Cardiac muscle cell (in vitro differentiated cells and primary cell): ENCODE measurements at regions not wholly inside any gene's neighbourhood (a gene's known extent, or its start where the extent isn't known, plus 50 kb on each side); places are given as distances from the start of the nearest gene placed in this dataset.
A peak's percentile ranks its signal among the peaks of the same experiment; 100 is the strongest.

ENCODE experiments used
- DNase-seq, 2 donors: peaks; one replicate each; pipeline versions ENCODE4 v3.0.0 to v3.0.0-alpha.2; 2010 to 2017; ENCODE audit warnings: low read depth in 1 of 2, low spot score in 1 of 2
- H3K27ac ChIP-seq: fragments of 200-600 bp; sonication (generic); 2 replicates; pipeline ENCODE4 v1.5.1; 2016
- H3K27me3 ChIP-seq: fragments of 200-600 bp; sonication (generic); 2 replicates; pipeline ENCODE4 v1.6.0; 2016; ENCODE audit warnings: control low read depth
- H3K36me3 ChIP-seq: fragments of 200-600 bp; sonication (generic); 2 replicates; pipeline ENCODE4 v1.5.1; 2016; ENCODE audit warnings: control low read depth
- H3K4me1 ChIP-seq: fragments of 200-600 bp; sonication (generic); 2 replicates; pipeline ENCODE4 v1.8.1; 2017; ENCODE audit warnings: low read depth, mild to moderate bottlenecking, mixed run types
- H3K4me3 ChIP-seq: fragments of 200-600 bp; sonication (generic); 2 replicates; pipeline ENCODE4 v1.5.1; 2016; ENCODE audit warnings: mild to moderate bottlenecking
- H3K9me3 ChIP-seq: fragments of 200-600 bp; sonication (generic); 2 replicates; pipeline ENCODE4 v1.5.1; 2017; ENCODE audit warnings: low read depth, mild to moderate bottlenecking, control low read depth
- TF ChIP-seq, protein P1 (sequence below): IDR thresholded peaks from 2 replicates; pipeline ENCODE4 v1.5.1; 2012; ENCODE audit warnings: low read depth, mild to moderate bottlenecking, low read length

DNA sequence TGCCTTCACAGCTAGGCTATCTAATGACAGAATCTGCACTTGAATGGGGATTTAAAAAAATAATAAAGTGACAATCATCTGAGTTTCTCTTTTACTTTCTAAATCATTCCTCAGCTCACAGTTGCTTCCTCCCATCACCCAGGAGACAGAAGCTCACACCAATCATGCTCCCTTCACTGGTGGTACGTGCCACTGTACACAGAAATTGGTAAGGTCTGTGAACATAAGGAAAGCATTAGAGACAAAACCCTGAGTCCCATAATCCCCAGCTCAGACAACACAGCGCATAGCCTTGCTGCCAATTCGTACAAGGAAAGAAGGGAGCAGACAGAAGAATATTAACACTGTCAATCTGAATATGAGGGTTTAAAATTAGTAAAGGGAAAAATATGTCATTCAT lies 133.1 kb downstream of the IDS start:
- Histone ChIP-seq H3K27me3 (peaks cover 18% of the 10 kb centered on the region), H3K27ac (no peak overlapping the region)

DNA sequence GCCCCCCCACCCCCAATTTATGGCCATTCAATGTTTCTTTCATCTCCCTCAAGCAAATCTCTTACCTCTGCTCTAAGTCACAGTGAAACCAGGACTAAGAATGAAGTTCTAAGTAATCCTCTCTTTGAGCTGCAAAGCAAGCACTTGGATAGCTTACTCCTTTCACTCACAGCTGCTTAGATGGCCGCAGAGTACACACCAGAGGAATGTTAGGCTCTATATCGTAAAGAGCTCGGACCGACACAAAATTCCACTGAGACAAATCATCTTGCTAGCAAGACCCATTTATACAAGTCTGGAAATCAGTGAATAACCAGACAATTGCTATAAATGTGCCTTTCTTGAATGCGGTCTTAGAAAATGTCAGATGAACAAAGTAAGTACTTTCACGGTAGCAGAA lies 135.0 kb downstream of the IDS start:
- TF ChIP-seq, protein P1, sequence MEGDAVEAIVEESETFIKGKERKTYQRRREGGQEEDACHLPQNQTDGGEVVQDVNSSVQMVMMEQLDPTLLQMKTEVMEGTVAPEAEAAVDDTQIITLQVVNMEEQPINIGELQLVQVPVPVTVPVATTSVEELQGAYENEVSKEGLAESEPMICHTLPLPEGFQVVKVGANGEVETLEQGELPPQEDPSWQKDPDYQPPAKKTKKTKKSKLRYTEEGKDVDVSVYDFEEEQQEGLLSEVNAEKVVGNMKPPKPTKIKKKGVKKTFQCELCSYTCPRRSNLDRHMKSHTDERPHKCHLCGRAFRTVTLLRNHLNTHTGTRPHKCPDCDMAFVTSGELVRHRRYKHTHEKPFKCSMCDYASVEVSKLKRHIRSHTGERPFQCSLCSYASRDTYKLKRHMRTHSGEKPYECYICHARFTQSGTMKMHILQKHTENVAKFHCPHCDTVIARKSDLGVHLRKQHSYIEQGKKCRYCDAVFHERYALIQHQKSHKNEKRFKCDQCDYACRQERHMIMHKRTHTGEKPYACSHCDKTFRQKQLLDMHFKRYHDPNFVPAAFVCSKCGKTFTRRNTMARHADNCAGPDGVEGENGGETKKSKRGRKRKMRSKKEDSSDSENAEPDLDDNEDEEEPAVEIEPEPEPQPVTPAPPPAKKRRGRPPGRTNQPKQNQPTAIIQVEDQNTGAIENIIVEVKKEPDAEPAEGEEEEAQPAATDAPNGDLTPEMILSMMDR = no peak
- no peaks in the 10 kb centered on the region for H3K36me3 ChIP-seq
- DNase-seq = no peak
- no peaks in the 10 kb centered on the region for H3K4me1 ChIP-seq
- H3K27me3 ChIP-seq = peaks cover 10% of the 10 kb centered on the region
- H3K9me3 ChIP-seq = no peaks in the 10 kb centered on the region
- H3K27ac ChIP-seq = no peak overlapping the region
- no peak overlapping the region for H3K4me3 ChIP-seq

More for the DNA sequence above, 133.1 kb downstream of the IDS start:
- no peaks in the 10 kb centered on the region for H3K4me1 ChIP-seq
- no peak for DNase-seq
- H3K36me3 ChIP-seq = no peaks in the 10 kb centered on the region
- H3K9me3 ChIP-seq = no peaks in the 10 kb centered on the region
- H3K4me3 ChIP-seq = no peak overlapping the region
- TF ChIP-seq, protein P1 = no peak

DNA sequence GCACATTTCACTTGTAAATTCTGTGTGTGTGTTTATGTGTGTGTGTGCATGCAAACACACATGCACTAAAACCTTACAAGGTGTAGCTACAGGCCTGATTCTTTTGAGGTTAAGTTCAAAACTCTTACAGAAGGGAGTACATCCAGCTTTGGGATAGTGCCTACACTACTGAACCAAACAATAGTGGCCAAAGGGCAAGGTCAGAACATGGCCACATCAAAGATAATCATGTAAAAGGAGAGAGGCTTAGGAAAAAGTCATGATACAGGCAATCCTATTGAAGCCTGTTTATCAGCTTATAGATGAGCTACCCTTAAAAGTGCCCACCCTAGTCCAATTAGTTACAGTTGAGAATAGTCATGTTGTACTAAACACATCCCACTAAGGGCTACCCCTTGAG lies 139.6 kb downstream of the IDS start:
- Histone ChIP-seq H3K27me3 (no peaks in the 10 kb centered on the region), H3K4me1 (no peaks in the 10 kb centered on the region), H3K36me3 (no peaks in the 10 kb centered on the region), H3K4me3 (no peak overlapping the region), H3K27ac (no peak overlapping the region), H3K9me3 (no peaks in the 10 kb centered on the region)
- no peak for DNase-seq
- TF ChIP-seq, protein P1 = no peak

DNA sequence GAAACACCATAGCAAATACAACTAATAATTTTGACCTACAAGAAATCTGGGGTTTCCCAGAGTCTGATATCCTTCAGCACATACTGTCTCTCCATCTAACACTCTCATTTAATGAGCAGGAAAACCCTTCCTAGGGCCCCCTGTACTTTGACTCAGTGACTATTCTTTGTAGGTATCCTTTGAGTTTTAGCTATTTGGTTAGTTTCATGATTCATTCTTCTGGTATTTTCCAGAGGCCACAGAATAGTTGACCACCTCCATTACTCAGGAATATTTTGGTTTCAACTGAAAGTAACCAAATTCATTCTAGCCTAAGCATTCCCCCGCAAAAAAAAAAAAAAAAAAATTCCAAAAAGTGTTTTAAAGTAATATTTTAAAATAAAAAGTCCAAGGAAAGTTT lies 140.0 kb downstream of the IDS start:
- H3K9me3 ChIP-seq = no peaks in the 10 kb centered on the region
- H3K4me1 ChIP-seq = no peaks in the 10 kb centered on the region
- H3K27ac ChIP-seq = no peak overlapping the region
- DNase-seq = no peak
- H3K27me3 ChIP-seq = no peaks in the 10 kb centered on the region
- no peaks in the 10 kb centered on the region for H3K36me3 ChIP-seq
- H3K4me3 ChIP-seq = no peak overlapping the region
- TF ChIP-seq, protein P1 = no peak

DNA sequence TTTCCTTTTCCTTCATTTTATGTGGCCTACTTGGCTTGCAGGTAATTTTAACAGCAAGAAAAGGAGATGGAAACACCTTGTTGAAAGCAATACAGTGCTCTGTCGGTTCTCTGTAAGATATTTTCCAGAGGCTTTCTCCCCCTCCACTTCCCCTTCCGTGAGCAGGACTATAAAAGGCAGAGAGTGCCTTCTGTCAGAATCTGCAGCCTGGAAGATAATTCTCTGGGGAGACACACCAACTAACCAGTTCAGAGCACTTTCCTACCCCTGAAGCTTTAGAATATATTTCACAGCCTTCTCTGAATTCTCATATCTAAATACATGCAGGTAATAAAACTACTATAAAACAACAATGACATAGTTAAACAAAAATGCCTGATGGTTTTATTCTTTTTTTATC lies 141.1 kb downstream of the IDS start:
- Histone ChIP-seq H3K36me3 (no peaks in the 10 kb centered on the region), H3K27me3 (no peaks in the 10 kb centered on the region)
- peak in 1 of 2 donors; percentile 23 for DNase-seq

More for the DNA sequence above, 141.1 kb downstream of the IDS start:
- Histone ChIP-seq H3K27ac (no peak overlapping the region), H3K4me3 (no peak overlapping the region), H3K9me3 (no peaks in the 10 kb centered on the region), H3K4me1 (no peaks in the 10 kb centered on the region)
- TF ChIP-seq, protein P1 = no peak
